GM12878 (cell line): ENCODE measurements at regions not wholly inside any gene's neighbourhood (a gene's known extent, or its start where the extent isn't known, plus 50 kb on each side); places are given as distances from the start of the nearest gene placed in this dataset.
A peak's percentile ranks its signal among the peaks of the same experiment; 100 is the strongest.

Source experiments
- ASH2L ChIP-seq: fragments of 300-600, 200-600 bp; sonication (generic); IDR thresholded peaks from 2 replicates; pipeline ENCODE4 v1.6.1; 2017; ENCODE audit warnings: low read depth, mild to moderate bottlenecking, borderline replicate concordance
- BCL11A ChIP-seq: IDR thresholded peaks from 2 replicates; pipeline ENCODE4 v1.6.1; 2011; ENCODE audit warnings: low read depth, low read length
- BHLHE40 ChIP-seq, 2 experiments: fragments of 450-650 bp in 1 of 2; IDR thresholded peaks; 2 replicates each; pipeline ENCODE4 v1.6.1; 2011 to 2017; ENCODE audit warnings: low read depth in 2 of 2, borderline replicate concordance in 1 of 2, improper control_type of control experiment in 1 of 2, low read length in 1 of 2, mild to moderate bottlenecking in 1 of 2
- BMI1 ChIP-seq: fragments of 450-650 bp; IDR thresholded peaks from 2 replicates; pipeline ENCODE4 v1.6.1; 2016; ENCODE audit warnings: mild to moderate bottlenecking, moderate library complexity, borderline replicate concordance
- CREM ChIP-seq: IDR thresholded peaks from 2 replicates; pipeline ENCODE4 v1.6.1; 2014; ENCODE audit warnings: antibody characterized with exemption, low read depth
- EED ChIP-seq: sonication (generic); IDR thresholded peaks from 2 replicates; pipeline ENCODE4 v1.6.1; 2016; ENCODE audit warnings: antibody characterized with exemption, low read depth
- EZH2 ChIP-seq: IDR thresholded peaks from 2 replicates; pipeline ENCODE4 v1.6.1; 2012; ENCODE audit warnings: low read depth, mild to moderate bottlenecking, control low read depth, inconsistent platforms, low read length, borderline replicate concordance; ENCODE audit not compliant: control insufficient read depth
- MEF2A ChIP-seq: IDR thresholded peaks from 2 replicates; pipeline ENCODE4 v1.6.1; 2011; ENCODE audit warnings: low read depth, mild to moderate bottlenecking, low read length, moderate library complexity; ENCODE audit not compliant: insufficient read depth
- MLLT1 ChIP-seq: fragments of 450-650 bp; IDR thresholded peaks from 2 replicates; pipeline ENCODE4 v1.6.1; 2016; ENCODE audit warnings: mild to moderate bottlenecking
- NFIC ChIP-seq: IDR thresholded peaks from 2 replicates; pipeline ENCODE4 v1.6.1; 2012; ENCODE audit warnings: low read depth, mild to moderate bottlenecking, inconsistent platforms, low read length, moderate library complexity
- RCOR1 ChIP-seq: conservative IDR thresholded peaks from 2 replicates; pipeline ENCODE4 v1.6.1; 2012; ENCODE audit warnings: low read depth, low read length, improper control_type of control experiment
- RUNX3 ChIP-seq: IDR thresholded peaks from 2 replicates; pipeline ENCODE4 v1.6.1; 2012; ENCODE audit warnings: low read length, inconsistent platforms
- SIX5 ChIP-seq: IDR thresholded peaks from 2 replicates; pipeline ENCODE4 v1.6.1; 2011; ENCODE audit warnings: mild to moderate bottlenecking, low read depth, low read length, moderate library complexity; ENCODE audit not compliant: severe bottlenecking
- SKIL ChIP-seq: fragments of 450-650 bp; IDR thresholded peaks from 2 replicates; pipeline ENCODE4 v1.6.1; 2017; ENCODE audit warnings: mild to moderate bottlenecking, low read depth, inconsistent platforms; ENCODE audit not compliant: poor library complexity, severe bottlenecking
- TBL1XR1 ChIP-seq: IDR thresholded peaks from 2 replicates; pipeline ENCODE4 v1.6.1; 2012; ENCODE audit warnings: low read depth, low read length, improper control_type of control experiment
- TCF3 ChIP-seq: IDR thresholded peaks from 2 replicates; pipeline ENCODE4 v1.6.1; 2012; ENCODE audit warnings: low read depth, mild to moderate bottlenecking, low read length, borderline replicate concordance; ENCODE audit not compliant: insufficient read depth
- TCF7 ChIP-seq: IDR thresholded peaks from 2 replicates; pipeline ENCODE4 v1.6.1; 2014; ENCODE audit warnings: antibody characterized with exemption, borderline replicate concordance
- WRNIP1 ChIP-seq: IDR thresholded peaks from 2 replicates; pipeline ENCODE4 v1.6.1; 2011; ENCODE audit warnings: low read depth, low read length, improper control_type of control experiment, borderline replicate concordance
- ZSCAN29 ChIP-seq: fragments of 450-650 bp; IDR thresholded peaks from 2 replicates; pipeline ENCODE4 v1.6.1; 2017; ENCODE audit warnings: mild to moderate bottlenecking, moderate library complexity
- TF ChIP-seq, protein P1 (sequence below): IDR thresholded peaks from 2 replicates; pipeline ENCODE4 v1.6.1; 2012; ENCODE audit warnings: low read length, inconsistent platforms
- TF ChIP-seq, protein P2 (sequence below): IDR thresholded peaks from 2 replicates; pipeline ENCODE4 v1.6.1; 2011; ENCODE audit warnings: borderline replicate concordance, low read depth, mild to moderate bottlenecking, moderate library complexity, low read length; ENCODE audit not compliant: insufficient read depth, poor library complexity, severe bottlenecking

- TF ChIP-seq ZSCAN29 (no peak), EZH2 (no peak), BMI1 (peak; percentile 91), WRNIP1 (0 out of 2 replicates have a peak, but pooled peaks have one; percentile 32), TBL1XR1 (peak; percentile 80), RCOR1 (no peak), EED (peak; percentile 73), ASH2L (no peak), SIX5 (no peak), TCF7 (0 out of 2 replicates have a peak, but pooled peaks have one; percentile 36), BHLHE40 (IDR thresholded peaks at IDR 0.05; ENCODE audit: borderline replicate concordance in 1 of 2, low read depth in 2 of 2, low read length in 1 of 2) (peak; percentile 67 to 74; a peak in 3 of 4 replicates), MLLT1 (peak; percentile 91), RUNX3 (peak; percentile 100), TCF3 (peak; percentile 54; the same call in 1 of the 2 replicates), SKIL (peak; percentile 81), CREM (peak; percentile 84), MEF2A (peak; percentile 88), NFIC (peak; percentile 86), BCL11A (peak; percentile 98)
- TF ChIP-seq, protein P1, sequence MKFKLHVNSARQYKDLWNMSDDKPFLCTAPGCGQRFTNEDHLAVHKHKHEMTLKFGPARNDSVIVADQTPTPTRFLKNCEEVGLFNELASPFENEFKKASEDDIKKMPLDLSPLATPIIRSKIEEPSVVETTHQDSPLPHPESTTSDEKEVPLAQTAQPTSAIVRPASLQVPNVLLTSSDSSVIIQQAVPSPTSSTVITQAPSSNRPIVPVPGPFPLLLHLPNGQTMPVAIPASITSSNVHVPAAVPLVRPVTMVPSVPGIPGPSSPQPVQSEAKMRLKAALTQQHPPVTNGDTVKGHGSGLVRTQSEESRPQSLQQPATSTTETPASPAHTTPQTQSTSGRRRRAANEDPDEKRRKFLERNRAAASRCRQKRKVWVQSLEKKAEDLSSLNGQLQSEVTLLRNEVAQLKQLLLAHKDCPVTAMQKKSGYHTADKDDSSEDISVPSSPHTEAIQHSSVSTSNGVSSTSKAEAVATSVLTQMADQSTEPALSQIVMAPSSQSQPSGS = peak; percentile 96
- TF ChIP-seq, protein P2, sequence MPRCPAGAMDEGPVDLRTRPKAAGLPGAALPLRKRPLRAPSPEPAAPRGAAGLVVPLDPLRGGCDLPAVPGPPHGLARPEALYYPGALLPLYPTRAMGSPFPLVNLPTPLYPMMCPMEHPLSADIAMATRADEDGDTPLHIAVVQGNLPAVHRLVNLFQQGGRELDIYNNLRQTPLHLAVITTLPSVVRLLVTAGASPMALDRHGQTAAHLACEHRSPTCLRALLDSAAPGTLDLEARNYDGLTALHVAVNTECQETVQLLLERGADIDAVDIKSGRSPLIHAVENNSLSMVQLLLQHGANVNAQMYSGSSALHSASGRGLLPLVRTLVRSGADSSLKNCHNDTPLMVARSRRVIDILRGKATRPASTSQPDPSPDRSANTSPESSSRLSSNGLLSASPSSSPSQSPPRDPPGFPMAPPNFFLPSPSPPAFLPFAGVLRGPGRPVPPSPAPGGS = peak; percentile 50
These were observed 159.4 kb downstream of the FAXC start (continued) for GRCh38 chr6:99189823-99190721.
